ENCODE measurements at regions not wholly inside any gene's neighbourhood (a gene's known extent, or its start where the extent isn't known, plus 50 kb on each side); places are given as distances from the start of the nearest gene placed in this dataset.

DNA sequence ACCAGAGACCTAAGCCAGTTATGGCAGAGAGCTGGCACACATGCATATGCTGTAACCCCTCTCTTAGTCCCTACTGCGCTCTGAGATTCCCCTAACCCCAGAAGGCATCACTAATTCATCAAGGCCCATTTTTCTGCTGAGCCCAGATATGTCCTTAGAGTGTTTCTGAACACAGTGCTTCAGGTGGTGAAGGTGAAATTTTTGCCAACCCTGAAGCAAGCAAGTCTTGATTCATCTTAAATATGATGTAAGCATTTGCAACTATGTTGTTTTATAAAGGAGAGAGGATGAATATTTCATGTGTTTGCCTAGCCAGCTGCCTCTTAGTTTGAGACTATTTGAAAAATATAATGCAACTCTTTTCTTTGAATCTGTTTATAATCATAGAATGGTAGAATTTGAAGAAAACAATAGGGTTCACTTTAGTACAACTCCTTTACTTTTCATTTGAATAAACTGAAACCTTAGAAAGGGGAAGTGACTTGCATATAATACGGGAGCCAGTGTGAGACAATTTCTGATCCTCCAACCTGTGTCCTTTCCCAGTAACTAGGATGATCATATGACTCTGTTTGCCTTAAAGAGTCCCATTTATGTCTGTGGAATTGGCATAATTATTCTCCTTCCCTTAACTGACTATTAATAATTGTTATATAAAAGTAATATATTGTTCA lies 194.3 kb upstream of the MTNR1B start:
- no peak overlapping the region for H3K27ac Mint-ChIP-seq (ENCODE audit: unreplicated experiment)
- BruUV-seq (replicated peaks), result no TSS peak
- no peak overlapping the region for H3K4me3 Mint-ChIP-seq (ENCODE audit: unreplicated experiment)
- intact Hi-C loops (cut with micrococcal nuclease; ENCODE audit: unreplicated experiment), result no loop called here
- no peak for DNase-seq
- Histone ChIP-seq H3K9me3 (no peaks in the 10 kb centered on the region), H3K36me3 (ENCODE audit: control insufficient read depth, insufficient read depth, low read length) (no peaks in the 10 kb centered on the region), H3K27me3 (replicated peaks; ENCODE audit: control insufficient read depth, insufficient read depth, low read length) (no peaks in the 10 kb centered on the region), H3K4me3 (ENCODE audit: low read depth, low read length) (no peak overlapping the region), H3K4me1 (no peaks in the 10 kb centered on the region)
- H3K27me3 Mint-ChIP-seq (ENCODE audit: insufficient read depth, unreplicated experiment), result peaks cover 18% of the 10 kb centered on the region
- H3K36me3 Mint-ChIP-seq (ENCODE audit: insufficient read depth, unreplicated experiment), result no peaks in the 10 kb centered on the region
- TF ChIP-seq, protein P1, sequence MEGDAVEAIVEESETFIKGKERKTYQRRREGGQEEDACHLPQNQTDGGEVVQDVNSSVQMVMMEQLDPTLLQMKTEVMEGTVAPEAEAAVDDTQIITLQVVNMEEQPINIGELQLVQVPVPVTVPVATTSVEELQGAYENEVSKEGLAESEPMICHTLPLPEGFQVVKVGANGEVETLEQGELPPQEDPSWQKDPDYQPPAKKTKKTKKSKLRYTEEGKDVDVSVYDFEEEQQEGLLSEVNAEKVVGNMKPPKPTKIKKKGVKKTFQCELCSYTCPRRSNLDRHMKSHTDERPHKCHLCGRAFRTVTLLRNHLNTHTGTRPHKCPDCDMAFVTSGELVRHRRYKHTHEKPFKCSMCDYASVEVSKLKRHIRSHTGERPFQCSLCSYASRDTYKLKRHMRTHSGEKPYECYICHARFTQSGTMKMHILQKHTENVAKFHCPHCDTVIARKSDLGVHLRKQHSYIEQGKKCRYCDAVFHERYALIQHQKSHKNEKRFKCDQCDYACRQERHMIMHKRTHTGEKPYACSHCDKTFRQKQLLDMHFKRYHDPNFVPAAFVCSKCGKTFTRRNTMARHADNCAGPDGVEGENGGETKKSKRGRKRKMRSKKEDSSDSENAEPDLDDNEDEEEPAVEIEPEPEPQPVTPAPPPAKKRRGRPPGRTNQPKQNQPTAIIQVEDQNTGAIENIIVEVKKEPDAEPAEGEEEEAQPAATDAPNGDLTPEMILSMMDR (IDR thresholded peaks at IDR 0.05; ENCODE audit: insufficient read depth in 1 of 2, low read depth in 1 of 2, low read length in 1 of 2, severe bottlenecking in 1 of 2, unreplicated experiment in 1 of 2), result no peak
- ChIA-PET POLR2A (no interaction called here), CTCF (no interaction called here)
- H3K4me1 Mint-ChIP-seq (ENCODE audit: low read depth, unreplicated experiment), result no peaks in the 10 kb centered on the region
- H3K9me3 Mint-ChIP-seq (ENCODE audit: unreplicated experiment), result no peaks in the 10 kb centered on the region

DNA sequence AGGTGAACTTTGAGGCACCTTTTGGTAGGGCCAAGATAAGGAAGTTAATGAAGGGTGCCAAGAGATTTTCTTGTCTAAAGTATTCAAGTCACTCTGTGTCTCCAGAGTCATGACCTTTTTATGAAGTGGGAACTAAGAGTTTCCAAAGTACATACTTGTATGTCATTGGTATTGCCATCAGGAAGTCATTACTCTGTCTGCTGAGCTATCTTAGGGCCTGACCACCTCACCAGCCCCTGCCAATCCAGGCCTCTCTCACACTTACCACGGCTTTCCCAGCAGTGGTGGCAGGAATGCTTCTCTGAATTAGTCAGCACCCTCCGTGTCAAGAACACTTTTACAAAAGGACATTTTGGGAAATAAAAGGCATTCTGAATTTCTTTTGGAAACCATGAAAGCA lies 192.8 kb upstream of the MTNR1B start:
- TF ChIP-seq, protein P1 (IDR thresholded peaks at IDR 0.05; ENCODE audit: insufficient read depth in 1 of 2, low read depth in 1 of 2, low read length in 1 of 2, severe bottlenecking in 1 of 2, unreplicated experiment in 1 of 2), result no peak
- Histone ChIP-seq H3K36me3 (ENCODE audit: control insufficient read depth, insufficient read depth, low read length) (no peaks in the 10 kb centered on the region), H3K9me3 (no peaks in the 10 kb centered on the region), H3K4me1 (no peaks in the 10 kb centered on the region), H3K4me3 (ENCODE audit: low read depth, low read length) (no peak overlapping the region), H3K27me3 (replicated peaks; ENCODE audit: control insufficient read depth, insufficient read depth, low read length) (no peaks in the 10 kb centered on the region)
- POLR2A ChIA-PET, result no interaction called here
- Mint-ChIP-seq H3K9me3 (ENCODE audit: unreplicated experiment) (no peaks in the 10 kb centered on the region), H3K27me3 (ENCODE audit: insufficient read depth, unreplicated experiment) (peaks cover 8% of the 10 kb centered on the region), H3K4me3 (ENCODE audit: unreplicated experiment) (no peak overlapping the region), H3K4me1 (ENCODE audit: low read depth, unreplicated experiment) (no peaks in the 10 kb centered on the region), H3K36me3 (ENCODE audit: insufficient read depth, unreplicated experiment) (no peaks in the 10 kb centered on the region), H3K27ac (ENCODE audit: unreplicated experiment) (no peak overlapping the region)
- intact Hi-C loops (cut with micrococcal nuclease; ENCODE audit: unreplicated experiment), result no loop called here
- DNase-seq, result no peak
- CTCF ChIA-PET, result no interaction called here
- BruUV-seq (replicated peaks), result no TSS peak

GRCh38 chr11:92779746-92780145 lies 189.7 kb upstream of the MTNR1B start:
- no peaks in the 10 kb centered on the region for H3K36me3 Mint-ChIP-seq (ENCODE audit: insufficient read depth, unreplicated experiment)
- no peaks in the 10 kb centered on the region for H3K9me3 ChIP-seq
- no peak overlapping the region for H3K27ac Mint-ChIP-seq (ENCODE audit: unreplicated experiment)
- H3K4me3 ChIP-seq (ENCODE audit: low read depth, low read length), result no peak overlapping the region
- no peak overlapping the region for H3K4me3 Mint-ChIP-seq (ENCODE audit: unreplicated experiment)
- DNase-seq, result no peak
- ChIA-PET CTCF (no interaction called here), POLR2A (no interaction called here)
- H3K36me3 ChIP-seq (ENCODE audit: control insufficient read depth, insufficient read depth, low read length), result no peaks in the 10 kb centered on the region; the same call in 1 of the 2 replicates
- H3K27me3 ChIP-seq (replicated peaks; ENCODE audit: control insufficient read depth, insufficient read depth, low read length), result no peaks in the 10 kb centered on the region
- H3K27me3 Mint-ChIP-seq (ENCODE audit: insufficient read depth, unreplicated experiment), result peaks cover 5% of the 10 kb centered on the region
- H3K4me1 ChIP-seq, result no peaks in the 10 kb centered on the region
- intact Hi-C loops (cut with micrococcal nuclease; ENCODE audit: unreplicated experiment), result no loop called here
- TF ChIP-seq, protein P1 (IDR thresholded peaks at IDR 0.05; ENCODE audit: insufficient read depth in 1 of 2, low read depth in 1 of 2, low read length in 1 of 2, severe bottlenecking in 1 of 2, unreplicated experiment in 1 of 2), result no peak
- no peaks in the 10 kb centered on the region for H3K9me3 Mint-ChIP-seq (ENCODE audit: unreplicated experiment)
- no peaks in the 10 kb centered on the region for H3K4me1 Mint-ChIP-seq (ENCODE audit: low read depth, unreplicated experiment)
- no TSS peak for BruUV-seq (replicated peaks)

Measured in Caco-2 (cell line).